ENCODE measurements at regions not wholly inside any gene's neighbourhood (a gene's known extent, or its start where the extent isn't known, plus 50 kb on each side); places are given as distances from the start of the nearest gene placed in this dataset.
"Not testable (repeated sequence)": the region's sequence is repeated elsewhere in the genome, so short reads cannot be mapped to it uniquely, and the experiment has no call there.

- not testable (repeated sequence) for TF ChIP-seq POLR2A (IDR thresholded peaks at IDR 0.05; ENCODE audit: low read length); GATA1 (IDR thresholded peaks at IDR 0.05; ENCODE audit: low read depth, low read length)
These were observed 62.4 kb upstream of the PCSK1 start for GRCh38 chr5:96495412-96495811.

All from erythroblast (primary cell).